ENCODE measurements at regions not wholly inside any gene's neighbourhood (a gene's known extent, or its start where the extent isn't known, plus 50 kb on each side); places are given as distances from the start of the nearest gene placed in this dataset.
"Not testable (repeated sequence)": the region's sequence is repeated elsewhere in the genome, so short reads cannot be mapped to it uniquely, and the experiment has no call there.

- no peak for DNase-seq (ENCODE audit: low spot score)
Observed at GRCh38 chr18:29855637-29856036, 1186.9 kb downstream of the DSC3 start.

GRCh38 chr18:29853126-29853525, 1189.4 kb downstream of the DSC3 start:
- DNase-seq (ENCODE audit: low spot score), result no peak

- DNase-seq (ENCODE audit: low spot score), result no peak
Observed at GRCh38 chr18:29849144-29849543, 1193.4 kb downstream of the DSC3 start.

- DNase-seq (ENCODE audit: low spot score), result no peak
Observed at GRCh38 chr18:29841631-29842030, 1200.9 kb downstream of the DSC3 start.

GRCh38 chr18:29840089-29840488, 1202.5 kb downstream of the DSC3 start:
- peak; percentile 9 for DNase-seq (ENCODE audit: low spot score)

GRCh38 chr18:29838961-29839360, 1203.6 kb downstream of the DSC3 start:
- DNase-seq (ENCODE audit: low spot score), result not testable (repeated sequence)

GRCh38 chr18:29838556-29838955, 1204.0 kb downstream of the DSC3 start:
- no peak for DNase-seq (ENCODE audit: low spot score)

GRCh38 chr18:29823671-29824070, 1218.9 kb downstream of the DSC3 start:
- DNase-seq (ENCODE audit: low spot score), result no peak

GRCh38 chr18:29821544-29821943, 1221.0 kb downstream of the DSC3 start:
- no peak for DNase-seq (ENCODE audit: low spot score)

GRCh38 chr18:29811519-29811918, 1231.0 kb downstream of the DSC3 start:
- no peak for DNase-seq (ENCODE audit: low spot score)

GRCh38 chr18:29780816-29781215, 1261.7 kb downstream of the DSC3 start:
- DNase-seq (ENCODE audit: low spot score), result no peak

- no peak for DNase-seq (ENCODE audit: low spot score)
Observed at GRCh38 chr18:29779096-29779495, 1263.4 kb downstream of the DSC3 start.

- DNase-seq (ENCODE audit: low spot score), result no peak
Observed at GRCh38 chr18:29753379-29753778, 1289.2 kb downstream of the DSC3 start.

GRCh38 chr18:29749704-29750103, 1292.8 kb downstream of the DSC3 start:
- DNase-seq (ENCODE audit: low spot score), result no peak

GRCh38 chr18:29741461-29741860, 1301.1 kb downstream of the DSC3 start:
- DNase-seq (ENCODE audit: low spot score), result no peak

- no peak for DNase-seq (ENCODE audit: low spot score)
Observed at GRCh38 chr18:29737620-29738019, 1304.9 kb downstream of the DSC3 start.

GRCh38 chr18:29737190-29737589, 1305.4 kb downstream of the DSC3 start:
- DNase-seq (ENCODE audit: low spot score), result no peak

GRCh38 chr18:29730073-29730472, 1312.5 kb downstream of the DSC3 start:
- no peak for DNase-seq (ENCODE audit: low spot score)

GRCh38 chr18:29726646-29727045, 1315.9 kb downstream of the DSC3 start:
- DNase-seq (ENCODE audit: low spot score), result no peak

- DNase-seq (ENCODE audit: low spot score), result not testable (repeated sequence)
Observed at GRCh38 chr18:29723486-29723885, 1319.1 kb downstream of the DSC3 start.

GRCh38 chr18:29715960-29716359, 1326.6 kb downstream of the DSC3 start:
- not testable (repeated sequence) for DNase-seq (ENCODE audit: low spot score)

GRCh38 chr18:29712785-29713184, 1329.8 kb downstream of the DSC3 start:
- no peak for DNase-seq (ENCODE audit: low spot score)

GRCh38 chr18:29711932-29712331, 1330.6 kb downstream of the DSC3 start:
- DNase-seq (ENCODE audit: low spot score), result peak; percentile 33

- no peak for DNase-seq (ENCODE audit: low spot score)
Observed at GRCh38 chr18:29693334-29693733, 1349.2 kb downstream of the DSC3 start.

- no peak for DNase-seq (ENCODE audit: low spot score)
Observed at GRCh38 chr18:29681578-29681977, 1361.0 kb downstream of the DSC3 start.
